ENCODE measurements at regions not wholly inside any gene's neighbourhood (a gene's known extent, or its start where the extent isn't known, plus 50 kb on each side); places are given as distances from the start of the nearest gene placed in this dataset.

DNA sequence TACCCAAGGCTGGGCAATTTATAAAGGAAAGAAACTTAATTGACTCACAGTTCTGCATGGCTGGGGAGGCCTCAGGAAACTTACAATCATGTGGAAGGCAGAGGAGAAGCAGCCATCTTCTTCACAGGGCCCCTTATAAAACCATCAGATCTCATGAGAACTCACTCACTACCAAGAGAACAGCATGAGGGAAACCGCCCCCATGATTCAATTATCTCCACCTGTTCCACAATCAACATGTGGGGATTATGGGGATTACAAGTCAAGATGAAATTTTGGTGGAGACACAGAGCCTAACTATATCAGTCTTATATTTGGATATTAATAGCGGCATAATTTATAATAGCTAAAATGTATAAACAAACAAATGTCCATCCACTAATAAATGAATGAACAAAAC is 1123.7 kb upstream of the NCAM2 start:
- H3K9me3 Mint-ChIP-seq (ENCODE audit: unreplicated experiment), result no peaks in the 10 kb centered on the region
- no peak for FAIRE-seq
- no peaks in the 10 kb centered on the region for H3K27me3 ChIP-seq (ENCODE audit: insufficient read depth, low read length)
- H3K4me2 ChIP-seq (ENCODE audit: low read length), result no peak overlapping the region
- peaks cover 1% of the 10 kb centered on the region for H3K27me3 Mint-ChIP-seq (ENCODE audit: low read depth, unreplicated experiment)
- H3K36me3 Mint-ChIP-seq (ENCODE audit: low read depth, unreplicated experiment), result no peaks in the 10 kb centered on the region
- H4K20me1 ChIP-seq (ENCODE audit: insufficient read depth, low read length), result no peaks in the 10 kb centered on the region
- H3K27ac Mint-ChIP-seq (ENCODE audit: unreplicated experiment), result no peak overlapping the region
- no peak overlapping the region for H3K9ac ChIP-seq (ENCODE audit: low read length)
- H3K9me3 ChIP-seq (ENCODE audit: insufficient read depth, low read depth, low read length), result peaks cover 2% of the 10 kb centered on the region
- no peak overlapping the region for H2AFZ ChIP-seq (ENCODE audit: low read depth, low read length)
- TF ChIP-seq EZH2 (IDR thresholded peaks at IDR 0.05; ENCODE audit: insufficient read depth, low read length), result no peak
- no peak for TF ChIP-seq CTCF (IDR thresholded peaks at IDR 0.05; ENCODE audit: insufficient read depth, low read depth, low read length)
- H3K4me3 Mint-ChIP-seq (ENCODE audit: unreplicated experiment), result no peak overlapping the region
- no peaks in the 10 kb centered on the region for H3K36me3 ChIP-seq (ENCODE audit: insufficient read depth, low read length)
- no peak for DNase-seq (ENCODE audit: low read depth)
- H3K4me1 ChIP-seq (ENCODE audit: insufficient read depth, low read length), result no peaks in the 10 kb centered on the region
- H3K79me2 ChIP-seq (ENCODE audit: insufficient read depth, low read length), result no peaks in the 10 kb centered on the region
- H3K4me1 Mint-ChIP-seq (ENCODE audit: low read depth, unreplicated experiment), result no peaks in the 10 kb centered on the region
- no peak overlapping the region for H3K27ac ChIP-seq (ENCODE audit: low read depth, low read length)
- H3K4me3 ChIP-seq (ENCODE audit: insufficient read depth, low read depth, low read length), result no peak overlapping the region

DNA sequence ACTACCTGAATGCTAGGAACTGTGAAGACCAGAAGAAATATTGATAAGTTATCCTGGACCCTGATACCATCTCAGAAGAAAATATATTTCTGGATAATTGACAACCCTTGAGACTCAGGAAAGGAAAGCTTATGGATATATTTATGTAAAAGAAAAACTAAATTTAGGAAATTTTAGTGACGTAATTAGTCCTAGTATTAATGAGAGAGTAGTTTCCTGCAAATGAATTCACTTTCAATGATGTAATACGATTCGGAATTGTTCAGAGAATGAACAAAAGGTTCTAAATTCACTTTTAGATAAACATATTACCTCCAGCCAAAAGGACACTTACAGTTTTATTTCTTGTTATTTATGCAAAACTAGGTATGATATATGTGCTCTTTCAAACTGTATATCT is 1120.1 kb upstream of the NCAM2 start:
- H3K79me2 ChIP-seq (ENCODE audit: insufficient read depth, low read length), result no peaks in the 10 kb centered on the region
- Mint-ChIP-seq H3K9me3 (ENCODE audit: unreplicated experiment) (no peaks in the 10 kb centered on the region), H3K27me3 (ENCODE audit: low read depth, unreplicated experiment) (peaks cover 1% of the 10 kb centered on the region), H3K27ac (ENCODE audit: unreplicated experiment) (no peak overlapping the region), H3K4me1 (ENCODE audit: low read depth, unreplicated experiment) (no peaks in the 10 kb centered on the region), H3K4me3 (ENCODE audit: unreplicated experiment) (no peak overlapping the region), H3K36me3 (ENCODE audit: low read depth, unreplicated experiment) (no peaks in the 10 kb centered on the region)
- no peaks in the 10 kb centered on the region for H4K20me1 ChIP-seq (ENCODE audit: insufficient read depth, low read length)
- no peaks in the 10 kb centered on the region for H3K27me3 ChIP-seq (ENCODE audit: insufficient read depth, low read length)
- peaks cover 5% of the 10 kb centered on the region for H3K9me3 ChIP-seq (ENCODE audit: insufficient read depth, low read depth, low read length)
- H3K4me2 ChIP-seq (ENCODE audit: low read length), result no peak overlapping the region
- FAIRE-seq, result no peak
- no peak overlapping the region for H3K9ac ChIP-seq (ENCODE audit: low read length)
- no peaks in the 10 kb centered on the region for H3K4me1 ChIP-seq (ENCODE audit: insufficient read depth, low read length)
- H2AFZ ChIP-seq (ENCODE audit: low read depth, low read length), result no peak overlapping the region
- no peak overlapping the region for H3K27ac ChIP-seq (ENCODE audit: low read depth, low read length)
- TF ChIP-seq EZH2 (IDR thresholded peaks at IDR 0.05; ENCODE audit: insufficient read depth, low read length), result no peak
- TF ChIP-seq CTCF (IDR thresholded peaks at IDR 0.05; ENCODE audit: insufficient read depth, low read depth, low read length), result no peak
- H3K36me3 ChIP-seq (ENCODE audit: insufficient read depth, low read length), result no peaks in the 10 kb centered on the region
- no peak overlapping the region for H3K4me3 ChIP-seq (ENCODE audit: insufficient read depth, low read depth, low read length)
- DNase-seq (ENCODE audit: low read depth), result no peak

DNA sequence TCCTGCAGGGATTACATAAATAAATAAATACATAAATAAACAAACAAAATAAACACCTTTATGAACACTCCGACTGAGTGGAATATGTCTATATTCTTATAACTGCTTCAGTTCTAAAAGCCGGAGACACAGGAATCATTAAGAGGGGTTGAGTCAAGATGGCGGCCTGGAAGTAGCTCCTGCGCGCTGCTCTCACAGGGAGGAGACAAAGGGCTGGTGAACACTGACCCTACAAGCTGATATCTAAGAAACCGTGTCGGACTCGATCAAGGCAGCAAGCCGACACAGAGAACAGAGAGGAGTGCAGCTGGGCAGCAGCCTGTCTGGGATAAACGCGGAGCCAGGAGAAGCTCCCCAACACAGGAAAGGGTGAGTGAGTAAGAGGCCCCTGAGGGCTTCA is 1098.6 kb upstream of the NCAM2 start:
- H2AFZ ChIP-seq (ENCODE audit: low read depth, low read length), result no peak overlapping the region
- H4K20me1 ChIP-seq (ENCODE audit: insufficient read depth, low read length), result no peaks in the 10 kb centered on the region
- H3K36me3 ChIP-seq (ENCODE audit: insufficient read depth, low read length), result no peaks in the 10 kb centered on the region
- no peaks in the 10 kb centered on the region for H3K79me2 ChIP-seq (ENCODE audit: insufficient read depth, low read length)
- TF ChIP-seq CTCF (IDR thresholded peaks at IDR 0.05; ENCODE audit: insufficient read depth, low read depth, low read length) (no peak), EZH2 (IDR thresholded peaks at IDR 0.05; ENCODE audit: insufficient read depth, low read length) (no peak)
- FAIRE-seq (no peak), DNase-seq (ENCODE audit: low read depth) (no peak)
- peaks cover 5% of the 10 kb centered on the region for H3K9me3 ChIP-seq (ENCODE audit: insufficient read depth, low read depth, low read length)
- no peaks in the 10 kb centered on the region for H3K36me3 Mint-ChIP-seq (ENCODE audit: low read depth, unreplicated experiment)
- no peaks in the 10 kb centered on the region for H3K27me3 Mint-ChIP-seq (ENCODE audit: low read depth, unreplicated experiment)
- H3K4me3 Mint-ChIP-seq (ENCODE audit: unreplicated experiment), result no peak overlapping the region
- no peak overlapping the region for H3K27ac ChIP-seq (ENCODE audit: low read depth, low read length)
- no peak overlapping the region for H3K27ac Mint-ChIP-seq (ENCODE audit: unreplicated experiment)
- H3K4me1 ChIP-seq (ENCODE audit: insufficient read depth, low read length), result no peaks in the 10 kb centered on the region
- H3K9ac ChIP-seq (ENCODE audit: low read length), result no peak overlapping the region
- H3K4me2 ChIP-seq (ENCODE audit: low read length), result no peak overlapping the region
- H3K9me3 Mint-ChIP-seq (ENCODE audit: unreplicated experiment), result peaks cover 1% of the 10 kb centered on the region
- H3K4me1 Mint-ChIP-seq (ENCODE audit: low read depth, unreplicated experiment), result no peaks in the 10 kb centered on the region
- no peak overlapping the region for H3K4me3 ChIP-seq (ENCODE audit: insufficient read depth, low read depth, low read length)
- no peaks in the 10 kb centered on the region for H3K27me3 ChIP-seq (ENCODE audit: insufficient read depth, low read length)

All from astrocyte (in vitro differentiated cells and primary cell).